Lower leg skin (tissue), 3 donors: ENCODE measurements at regions not wholly inside any gene's neighbourhood (a gene's known extent, or its start where the extent isn't known, plus 50 kb on each side); places are given as distances from the start of the nearest gene placed in this dataset.

Source experiments
- CTCF ChIP-seq, 3 donors: fragments of 450-650 bp; IDR thresholded peaks; one replicate each; pipeline ENCODE4 v1.5.1; 2016; ENCODE audit warnings: antibody characterized with exemption in 3 of 3, mild to moderate bottlenecking in 3 of 3, moderate library complexity in 2 of 3
- POLR2A ChIP-seq, 2 donors: fragments of 450-650 bp; IDR thresholded peaks; one replicate each; pipeline ENCODE4 v1.6.1; 2016 to 2017; ENCODE audit warnings: antibody characterized with exemption in 2 of 2, mild to moderate bottlenecking in 1 of 2, moderate library complexity in 1 of 2

GRCh38 chr5:163772241-163772640, 266.8 kb downstream of the MAT2B start:
- TF ChIP-seq CTCF (IDR thresholded peaks at IDR 0.05) (no peak), POLR2A (IDR thresholded peaks at IDR 0.05) (no peak)
